ENCODE measurements at regions not wholly inside any gene's neighbourhood (a gene's known extent, or its start where the extent isn't known, plus 50 kb on each side); places are given as distances from the start of the nearest gene placed in this dataset.
"Not testable (repeated sequence)": the region's sequence is repeated elsewhere in the genome, so short reads cannot be mapped to it uniquely, and the experiment has no call there.

DNA sequence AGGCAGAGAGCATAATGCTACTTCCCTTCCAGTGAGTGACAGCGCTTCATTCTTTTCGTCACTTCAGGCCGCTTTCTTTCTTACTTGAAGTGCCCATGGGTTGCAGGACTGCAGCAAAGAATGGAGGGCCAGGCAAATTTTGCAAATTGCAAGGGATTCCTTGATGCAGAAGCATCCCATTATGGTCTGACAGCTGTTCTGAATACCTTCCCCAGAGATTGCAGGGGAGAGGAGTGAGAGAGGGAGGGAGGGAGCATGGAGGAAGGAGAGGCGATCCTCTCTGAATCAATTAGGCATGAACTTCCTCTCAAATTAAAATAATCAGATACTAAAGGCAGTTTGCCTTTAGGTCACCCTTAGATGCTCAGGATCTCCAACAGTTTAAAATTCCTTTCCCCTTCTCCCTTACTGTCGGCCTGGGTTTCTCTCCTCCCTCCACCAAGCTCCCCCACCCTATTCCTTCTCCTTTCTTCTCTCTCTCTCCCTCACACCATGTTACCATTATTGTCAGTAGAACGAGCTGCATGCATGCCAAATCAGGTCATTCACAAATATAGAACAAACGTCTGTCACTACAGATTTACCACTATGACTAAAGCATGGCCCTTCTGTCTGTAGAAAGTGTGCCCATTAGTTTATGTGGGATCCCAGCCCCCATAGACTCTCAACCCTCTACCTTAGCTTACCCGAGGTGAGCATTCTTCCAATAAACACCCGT, 289.2 kb downstream of the CD83 start:
- Histone ChIP-seq H3K4me1 (ENCODE audit: insufficient read depth, poor library complexity, severe bottlenecking) (no peaks in the 10 kb centered on the region), H3K9me3 (ENCODE audit: severe bottlenecking) (peaks cover under 1% of the 10 kb centered on the region), H3K27ac (ENCODE audit: poor library complexity, severe bottlenecking) (no peak overlapping the region), H3K36me3 (ENCODE audit: low read depth) (no peaks in the 10 kb centered on the region), H3K4me3 (ENCODE audit: severe bottlenecking) (no peak overlapping the region), H3K27me3 (ENCODE audit: insufficient read depth, poor library complexity, severe bottlenecking) (no peaks in the 10 kb centered on the region)
- TF ChIP-seq, protein P1, sequence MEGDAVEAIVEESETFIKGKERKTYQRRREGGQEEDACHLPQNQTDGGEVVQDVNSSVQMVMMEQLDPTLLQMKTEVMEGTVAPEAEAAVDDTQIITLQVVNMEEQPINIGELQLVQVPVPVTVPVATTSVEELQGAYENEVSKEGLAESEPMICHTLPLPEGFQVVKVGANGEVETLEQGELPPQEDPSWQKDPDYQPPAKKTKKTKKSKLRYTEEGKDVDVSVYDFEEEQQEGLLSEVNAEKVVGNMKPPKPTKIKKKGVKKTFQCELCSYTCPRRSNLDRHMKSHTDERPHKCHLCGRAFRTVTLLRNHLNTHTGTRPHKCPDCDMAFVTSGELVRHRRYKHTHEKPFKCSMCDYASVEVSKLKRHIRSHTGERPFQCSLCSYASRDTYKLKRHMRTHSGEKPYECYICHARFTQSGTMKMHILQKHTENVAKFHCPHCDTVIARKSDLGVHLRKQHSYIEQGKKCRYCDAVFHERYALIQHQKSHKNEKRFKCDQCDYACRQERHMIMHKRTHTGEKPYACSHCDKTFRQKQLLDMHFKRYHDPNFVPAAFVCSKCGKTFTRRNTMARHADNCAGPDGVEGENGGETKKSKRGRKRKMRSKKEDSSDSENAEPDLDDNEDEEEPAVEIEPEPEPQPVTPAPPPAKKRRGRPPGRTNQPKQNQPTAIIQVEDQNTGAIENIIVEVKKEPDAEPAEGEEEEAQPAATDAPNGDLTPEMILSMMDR (IDR thresholded peaks at IDR 0.05; ENCODE audit: poor library complexity, severe bottlenecking): no peak
- ATAC-seq (ENCODE audit: low read depth): no peak
- DNase-seq (ENCODE audit: low spot score): no peak

DNA sequence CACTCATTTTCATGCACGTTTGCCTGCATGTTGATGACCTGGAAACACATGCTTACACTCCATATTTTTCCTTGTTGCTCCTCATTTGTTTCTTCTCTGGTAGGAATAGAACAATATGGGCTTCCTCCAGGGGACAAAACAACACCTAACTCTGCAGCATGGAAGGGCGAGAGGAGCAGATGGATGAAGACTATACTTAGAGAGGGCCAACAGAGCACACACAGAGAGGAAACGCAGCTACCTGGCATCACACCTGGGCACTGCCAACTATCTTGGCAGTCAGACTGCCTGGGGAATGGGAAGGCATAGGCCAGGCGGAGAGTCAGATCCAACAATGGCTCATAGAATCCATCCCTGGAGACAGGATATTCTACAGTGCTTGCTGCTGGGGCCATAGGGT, 290.9 kb downstream of the CD83 start:
- ATAC-seq (ENCODE audit: low read depth): no peak
- TF ChIP-seq, protein P1 (IDR thresholded peaks at IDR 0.05; ENCODE audit: poor library complexity, severe bottlenecking): no peak
- H3K27me3 ChIP-seq (ENCODE audit: insufficient read depth, poor library complexity, severe bottlenecking): no peaks in the 10 kb centered on the region
- H3K4me1 ChIP-seq (ENCODE audit: insufficient read depth, poor library complexity, severe bottlenecking): no peaks in the 10 kb centered on the region
- H3K36me3 ChIP-seq (ENCODE audit: low read depth): no peaks in the 10 kb centered on the region
- H3K4me3 ChIP-seq (ENCODE audit: severe bottlenecking): no peak overlapping the region
- H3K27ac ChIP-seq (ENCODE audit: poor library complexity, severe bottlenecking): no peak overlapping the region
- no peak for DNase-seq (ENCODE audit: low spot score)
- H3K9me3 ChIP-seq (ENCODE audit: severe bottlenecking): peaks cover 2% of the 10 kb centered on the region

DNA sequence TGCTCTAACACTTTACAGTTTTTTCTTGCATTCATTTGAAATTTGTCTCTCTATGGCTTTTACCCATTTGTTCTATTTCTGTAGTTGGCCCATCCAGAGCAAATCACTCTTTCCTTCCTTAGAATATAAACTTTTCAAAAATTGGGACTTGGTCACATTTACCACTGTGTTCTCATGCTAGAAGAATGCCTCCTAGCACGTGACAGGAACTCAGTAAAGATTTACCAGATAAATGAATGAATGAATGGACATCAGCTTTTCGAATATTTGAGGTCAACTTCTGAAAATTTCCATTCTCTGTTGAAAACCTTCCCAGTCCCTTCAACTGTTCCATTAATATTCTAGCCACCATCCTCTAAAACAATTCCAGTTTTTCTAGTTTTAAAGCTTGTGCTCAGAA, 294.5 kb downstream of the CD83 start:
- no peaks in the 10 kb centered on the region for H3K36me3 ChIP-seq (ENCODE audit: low read depth)
- H3K27me3 ChIP-seq (ENCODE audit: insufficient read depth, poor library complexity, severe bottlenecking): no peaks in the 10 kb centered on the region
- H3K4me3 ChIP-seq (ENCODE audit: severe bottlenecking): no peak overlapping the region
- no peak for DNase-seq (ENCODE audit: low spot score)
- TF ChIP-seq, protein P1 (IDR thresholded peaks at IDR 0.05; ENCODE audit: poor library complexity, severe bottlenecking): no peak
- no peaks in the 10 kb centered on the region for H3K4me1 ChIP-seq (ENCODE audit: insufficient read depth, poor library complexity, severe bottlenecking)
- no peak for ATAC-seq (ENCODE audit: low read depth)
- peaks cover 2% of the 10 kb centered on the region for H3K9me3 ChIP-seq (ENCODE audit: severe bottlenecking)
- H3K27ac ChIP-seq (ENCODE audit: poor library complexity, severe bottlenecking): no peak overlapping the region

DNA sequence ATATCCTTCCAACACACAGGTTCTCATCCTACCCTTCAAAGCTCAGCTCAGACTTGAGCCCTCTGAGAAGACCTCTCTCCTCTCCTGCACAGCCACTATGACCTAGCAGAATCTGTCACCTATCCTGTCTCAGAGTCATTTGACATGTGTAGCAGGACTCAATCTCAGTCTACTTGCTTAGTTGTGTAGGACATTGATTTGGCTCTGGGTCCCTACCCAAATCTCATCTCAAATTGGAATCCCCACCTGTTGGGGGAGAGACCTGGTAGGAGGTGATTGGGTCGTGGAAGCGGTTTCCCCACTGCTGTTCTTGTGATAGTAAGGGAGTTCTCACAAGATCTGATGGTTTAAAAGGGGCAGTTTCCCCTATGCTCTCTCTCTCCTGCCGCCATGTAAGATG, 297.9 kb downstream of the CD83 start:
- ATAC-seq (ENCODE audit: low read depth): no peak
- no peaks in the 10 kb centered on the region for H3K36me3 ChIP-seq (ENCODE audit: low read depth)
- H3K27me3 ChIP-seq (ENCODE audit: insufficient read depth, poor library complexity, severe bottlenecking): no peaks in the 10 kb centered on the region
- no peak overlapping the region for H3K4me3 ChIP-seq (ENCODE audit: severe bottlenecking)
- TF ChIP-seq, protein P1 (IDR thresholded peaks at IDR 0.05; ENCODE audit: poor library complexity, severe bottlenecking): no peak
- no peaks in the 10 kb centered on the region for H3K4me1 ChIP-seq (ENCODE audit: insufficient read depth, poor library complexity, severe bottlenecking)
- peaks cover 2% of the 10 kb centered on the region for H3K9me3 ChIP-seq (ENCODE audit: severe bottlenecking)
- no peak overlapping the region for H3K27ac ChIP-seq (ENCODE audit: poor library complexity, severe bottlenecking)
- DNase-seq (ENCODE audit: low spot score): no peak

DNA sequence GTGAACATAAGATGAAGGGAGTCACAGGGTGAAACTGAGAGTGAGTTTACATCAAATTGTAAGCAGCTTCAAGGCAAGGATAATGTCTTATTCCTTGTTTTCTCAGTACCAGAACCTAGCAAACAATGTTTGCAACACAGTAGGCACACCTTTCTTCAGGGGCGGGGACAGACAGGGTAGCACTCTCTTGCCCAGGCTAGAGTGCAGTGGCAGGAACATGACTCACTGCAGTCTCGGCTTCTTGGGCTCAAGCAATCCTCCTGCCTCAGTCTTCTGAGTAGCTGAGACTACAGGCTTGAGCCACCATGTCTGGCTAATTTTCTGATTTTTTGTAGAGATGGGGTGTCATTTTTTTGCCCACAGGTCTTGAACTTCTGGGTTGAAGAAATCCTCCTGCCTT, 299.8 kb downstream of the CD83 start:
- H3K27ac ChIP-seq (ENCODE audit: poor library complexity, severe bottlenecking): no peak overlapping the region
- ATAC-seq (ENCODE audit: low read depth) (peak; percentile 49), DNase-seq (ENCODE audit: low spot score) (no peak)
- TF ChIP-seq, protein P1 (IDR thresholded peaks at IDR 0.05; ENCODE audit: poor library complexity, severe bottlenecking): no peak
- no peak overlapping the region for H3K4me3 ChIP-seq (ENCODE audit: severe bottlenecking)
- no peaks in the 10 kb centered on the region for H3K4me1 ChIP-seq (ENCODE audit: insufficient read depth, poor library complexity, severe bottlenecking)
- H3K9me3 ChIP-seq (ENCODE audit: severe bottlenecking): no peaks in the 10 kb centered on the region
- no peaks in the 10 kb centered on the region for H3K27me3 ChIP-seq (ENCODE audit: insufficient read depth, poor library complexity, severe bottlenecking)
- H3K36me3 ChIP-seq (ENCODE audit: low read depth): no peaks in the 10 kb centered on the region

DNA sequence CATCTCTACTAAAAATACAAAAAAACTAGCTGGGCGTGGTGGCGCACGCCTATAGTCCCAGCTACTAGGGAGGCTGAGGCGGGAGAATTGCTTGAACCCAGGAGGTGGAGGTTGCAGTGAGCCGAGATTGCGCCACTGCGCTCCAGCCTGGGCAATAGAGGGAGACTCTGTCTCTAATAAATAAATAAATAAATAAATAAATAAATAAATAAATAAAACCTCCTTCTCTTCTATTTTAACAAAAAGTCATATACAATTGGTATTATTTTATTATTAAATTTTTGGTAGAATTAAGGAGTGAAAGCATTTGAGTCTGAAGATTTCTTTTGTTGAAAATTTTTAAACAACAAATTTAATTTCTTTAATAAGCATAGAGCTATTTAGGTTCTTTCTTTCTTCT, 301.7 kb downstream of the CD83 start:
- not testable (repeated sequence) for H3K9me3 ChIP-seq (ENCODE audit: severe bottlenecking); ATAC-seq (ENCODE audit: low read depth); H3K36me3 ChIP-seq (ENCODE audit: low read depth); DNase-seq (ENCODE audit: low spot score); H3K27me3 ChIP-seq (ENCODE audit: insufficient read depth, poor library complexity, severe bottlenecking); H3K4me1 ChIP-seq (ENCODE audit: insufficient read depth, poor library complexity, severe bottlenecking); H3K27ac ChIP-seq (ENCODE audit: poor library complexity, severe bottlenecking); H3K4me3 ChIP-seq (ENCODE audit: severe bottlenecking)
